ENCODE measurements at regions not wholly inside any gene's neighbourhood (a gene's known extent, or its start where the extent isn't known, plus 50 kb on each side); places are given as distances from the start of the nearest gene placed in this dataset.
"Not testable (repeated sequence)": the region's sequence is repeated elsewhere in the genome, so short reads cannot be mapped to it uniquely, and the experiment has no call there.

DNA sequence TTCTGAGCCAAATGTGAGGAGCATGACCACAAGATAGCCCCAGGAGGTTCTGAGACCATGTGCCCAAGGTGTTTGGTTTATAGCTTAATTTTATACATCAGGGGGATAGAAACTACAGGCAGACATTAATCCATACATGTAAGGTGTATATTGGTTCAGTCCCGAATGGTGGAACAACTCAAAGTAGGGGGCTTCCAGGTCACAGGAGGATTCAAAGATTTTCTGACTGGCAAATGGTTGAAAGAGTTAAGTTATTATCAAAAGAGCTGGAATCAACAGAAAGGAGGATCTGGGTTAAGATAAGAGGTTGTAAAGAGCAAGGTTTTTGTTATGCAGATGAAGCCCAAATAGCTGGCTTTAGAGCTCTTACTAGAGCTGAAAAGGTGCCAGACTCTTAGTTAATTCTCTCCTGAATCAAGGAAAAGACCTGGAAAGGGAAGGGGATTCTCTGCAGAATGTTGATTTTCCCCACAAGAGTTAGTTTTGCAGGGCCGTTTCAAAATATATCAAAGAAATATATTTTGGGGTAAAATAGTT lies 640.0 kb downstream of the IPMK start:
- FAIRE-seq = no peak

DNA sequence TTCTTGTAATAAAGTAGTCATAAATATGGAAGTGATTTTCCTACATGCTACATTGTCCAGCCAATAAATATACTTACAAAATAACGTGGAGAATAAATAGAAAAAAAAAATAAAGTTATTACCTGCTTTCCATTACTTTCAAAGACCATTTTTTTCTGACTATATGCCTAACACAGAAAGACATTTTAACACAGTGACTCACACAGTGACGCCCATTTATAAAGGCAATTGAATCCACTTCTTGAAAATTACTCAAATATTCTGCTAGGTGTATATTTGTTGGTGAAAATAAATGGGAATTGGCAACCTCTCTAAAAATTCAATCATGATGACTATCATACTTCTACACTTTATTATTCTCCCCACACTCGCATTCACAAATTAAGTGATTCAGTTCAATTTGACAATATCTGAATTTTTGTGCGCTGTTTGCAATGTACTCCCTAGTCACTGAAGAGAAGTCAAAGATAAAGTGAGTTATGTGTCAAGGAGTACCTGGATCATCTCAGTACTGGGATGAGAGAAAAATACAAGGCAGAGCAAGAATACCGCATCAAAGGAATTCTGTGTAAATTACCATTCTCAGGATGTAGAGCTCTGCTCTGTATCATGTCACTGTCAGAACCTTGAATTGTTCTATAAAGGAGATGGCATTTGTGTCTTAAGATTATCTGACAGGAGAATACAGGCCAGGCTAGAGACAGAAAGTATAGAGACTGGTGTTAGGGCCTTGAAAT lies 642.7 kb downstream of the IPMK start:
- FAIRE-seq = no peak
- no peak for DNase-seq (ENCODE audit: low spot score in 2 of 2)

More for the DNA sequence above, 640.0 kb downstream of the IPMK start:
- no peak for DNase-seq (ENCODE audit: low spot score in 2 of 2)

DNA sequence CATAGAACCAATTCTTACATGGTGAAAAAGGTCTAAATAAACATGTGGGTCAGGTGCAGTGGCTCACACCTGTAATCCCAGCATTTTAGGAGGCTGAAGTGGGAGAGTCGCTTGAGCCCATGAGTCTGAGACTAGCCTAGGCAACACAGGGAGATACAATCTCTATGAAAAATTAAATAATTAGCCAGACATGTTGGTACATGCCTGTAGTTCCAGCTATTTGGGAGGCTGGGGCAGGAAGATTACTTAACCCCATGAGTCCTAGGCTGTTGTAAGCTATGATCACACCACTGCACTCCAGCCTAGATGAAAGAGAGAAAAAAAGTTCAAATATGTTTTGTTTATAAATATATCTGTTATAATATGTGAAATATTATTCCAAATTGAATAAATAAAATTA lies 643.6 kb downstream of the IPMK start:
- DNase-seq (ENCODE audit: low spot score in 2 of 2) (no peak), FAIRE-seq (no peak)

DNA sequence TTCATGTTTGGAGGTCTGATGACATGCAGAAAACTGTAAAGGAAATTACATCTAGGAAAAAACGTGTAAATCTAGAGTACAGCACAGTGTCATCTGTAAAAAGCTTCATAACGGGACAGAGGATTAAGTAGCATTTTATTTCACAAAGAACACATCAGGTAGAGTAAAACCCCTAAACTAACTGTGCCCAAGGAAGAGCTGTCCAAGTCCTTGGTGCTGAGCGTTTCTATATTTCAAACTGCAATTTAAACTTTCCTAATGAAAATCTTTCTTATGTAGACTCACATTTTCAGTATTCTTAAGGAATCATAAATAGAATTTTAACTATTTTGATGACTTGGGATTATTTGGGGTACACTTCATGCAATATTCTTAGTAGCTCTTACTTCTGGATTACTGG lies 646.2 kb downstream of the IPMK start:
- DNase-seq (ENCODE audit: low spot score in 2 of 2) (no peak), FAIRE-seq (no peak)

DNA sequence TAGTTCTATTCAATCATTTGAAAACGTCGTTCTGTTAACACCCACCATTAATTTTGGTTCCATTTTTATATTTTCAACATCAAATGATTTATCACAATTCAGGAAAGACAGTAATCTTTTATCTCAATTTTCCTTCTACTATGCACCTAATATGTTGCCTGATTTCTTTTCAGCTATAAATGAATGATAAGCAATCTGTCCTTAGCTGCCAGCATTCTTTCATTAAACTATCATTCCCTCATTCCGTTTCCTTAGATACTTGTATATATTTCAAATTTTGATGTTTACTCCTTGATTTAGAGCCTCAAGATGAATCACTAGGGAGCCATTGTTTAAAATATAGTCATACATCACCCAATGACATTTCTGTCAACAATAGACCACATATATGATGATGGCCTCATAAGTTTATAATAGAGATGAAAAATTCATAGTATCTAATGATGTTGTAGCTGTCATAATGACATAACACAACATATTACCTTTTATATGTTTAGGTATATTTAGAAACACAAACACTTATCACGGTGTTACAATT lies 661.7 kb downstream of the IPMK start:
- DNase-seq (ENCODE audit: low spot score in 2 of 2) (no peak), FAIRE-seq (no peak)

DNA sequence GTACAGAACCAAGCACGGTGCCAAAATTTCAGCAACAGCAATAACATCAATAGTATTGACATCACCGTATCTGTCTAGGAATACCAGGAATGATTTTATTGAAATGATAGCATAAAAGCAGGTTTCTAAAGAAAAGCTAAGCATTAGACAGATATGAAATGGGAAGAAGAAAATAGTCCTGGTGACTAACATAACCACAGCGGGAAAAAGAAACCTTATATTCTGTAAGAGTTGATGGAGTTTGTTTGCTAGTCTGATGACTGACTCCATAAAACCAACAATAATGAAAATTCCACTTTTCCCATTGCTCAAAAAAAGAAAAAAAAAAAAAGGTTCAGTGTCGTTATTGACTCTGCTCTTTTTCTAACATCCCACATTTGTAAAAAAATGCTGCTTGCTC lies 668.3 kb downstream of the IPMK start:
- DNase-seq (ENCODE audit: low spot score in 2 of 2) = no peak
- FAIRE-seq = no peak

DNA sequence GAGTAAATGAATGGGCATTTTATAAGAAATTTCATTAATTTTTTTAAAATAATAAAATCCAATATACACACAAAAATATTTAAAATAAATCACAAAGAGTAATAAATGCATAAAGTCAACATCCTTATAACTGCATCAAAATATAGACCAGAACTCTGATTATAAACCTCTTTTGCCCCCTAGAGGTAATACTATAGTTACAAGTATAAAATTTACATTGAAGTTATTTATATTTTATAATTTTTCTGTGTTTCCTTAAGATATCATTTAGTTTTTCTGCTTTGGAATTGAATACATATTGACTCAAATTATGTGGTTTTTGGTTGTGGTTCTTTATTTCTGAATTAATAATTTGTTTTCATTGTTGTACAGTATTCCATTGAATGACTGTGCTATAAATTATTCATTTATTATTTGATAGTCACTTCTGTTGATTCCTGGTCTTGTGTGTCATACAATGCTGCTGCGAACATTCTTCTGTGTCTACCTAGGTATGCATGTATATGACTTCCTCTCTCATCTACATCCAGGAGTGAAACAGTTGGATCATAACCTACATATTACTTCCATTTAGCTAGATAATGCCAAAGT lies 673.6 kb downstream of the IPMK start:
- FAIRE-seq = peak; percentile 93
- no peak for DNase-seq (ENCODE audit: low spot score in 2 of 2)

DNA sequence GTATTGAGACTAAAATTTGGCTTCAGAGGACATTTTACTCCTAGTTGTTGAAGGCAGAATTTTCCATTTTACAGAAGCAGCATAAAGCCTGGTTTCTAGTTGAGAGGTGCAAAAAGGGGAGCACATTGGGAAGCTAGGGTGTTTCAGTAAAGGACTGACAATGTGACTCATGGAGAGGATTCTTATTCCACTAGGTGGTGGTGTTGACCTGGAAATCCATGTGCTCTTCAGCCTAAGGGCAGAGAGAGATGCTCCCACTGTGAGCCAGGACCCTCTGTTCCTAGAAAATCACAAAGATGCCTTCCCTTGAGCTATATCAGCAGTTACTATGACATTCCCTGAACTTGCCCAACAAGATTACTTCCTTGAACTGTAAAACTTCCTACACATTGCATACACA lies 687.8 kb downstream of the IPMK start:
- DNase-seq (ENCODE audit: low spot score in 2 of 2) (no peak), FAIRE-seq (no peak)

DNA sequence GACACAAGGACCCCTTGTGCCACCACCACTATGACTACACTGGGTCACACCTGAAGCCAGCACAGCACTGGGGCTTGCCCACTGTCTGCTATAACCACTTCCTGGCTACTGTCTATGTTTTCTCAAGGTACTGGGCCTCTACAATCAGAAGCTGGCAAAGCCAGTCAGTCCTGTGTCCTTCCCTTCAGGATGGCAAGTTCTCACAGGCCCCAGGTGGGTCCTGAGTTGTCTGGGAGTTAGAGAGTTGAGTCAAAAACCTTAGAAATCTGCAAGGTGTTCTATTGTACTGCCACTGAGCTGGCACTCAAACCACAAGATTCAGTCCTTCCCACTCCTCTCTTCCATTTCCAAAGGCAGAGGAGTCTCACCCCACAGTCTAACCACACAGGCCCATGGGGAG lies 705.5 kb downstream of the IPMK start:
- DNase-seq (ENCODE audit: low spot score in 2 of 2) (no peak), FAIRE-seq (no peak)

DNA sequence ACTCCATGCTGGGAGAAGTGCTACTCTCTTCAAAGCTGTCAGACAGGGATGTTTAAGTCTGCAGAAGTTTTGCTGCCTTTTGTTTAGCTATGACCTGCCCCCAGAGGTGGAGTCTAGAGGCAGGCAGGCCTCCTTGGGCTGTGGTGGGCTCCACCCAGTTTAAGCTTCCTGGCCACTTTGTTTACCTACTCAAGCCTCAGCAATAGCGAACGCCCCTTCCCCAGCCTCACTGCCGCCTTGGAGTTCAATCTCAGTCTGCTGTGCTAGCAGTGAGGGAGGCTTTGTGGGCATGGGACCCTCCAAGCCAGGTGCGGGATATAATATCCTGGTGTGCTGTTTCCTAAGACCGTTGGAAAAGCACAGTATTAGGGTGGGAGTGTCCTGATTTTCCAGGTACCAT lies 715.9 kb downstream of the IPMK start:
- not testable (repeated sequence) for DNase-seq (ENCODE audit: low spot score in 2 of 2); FAIRE-seq

DNA sequence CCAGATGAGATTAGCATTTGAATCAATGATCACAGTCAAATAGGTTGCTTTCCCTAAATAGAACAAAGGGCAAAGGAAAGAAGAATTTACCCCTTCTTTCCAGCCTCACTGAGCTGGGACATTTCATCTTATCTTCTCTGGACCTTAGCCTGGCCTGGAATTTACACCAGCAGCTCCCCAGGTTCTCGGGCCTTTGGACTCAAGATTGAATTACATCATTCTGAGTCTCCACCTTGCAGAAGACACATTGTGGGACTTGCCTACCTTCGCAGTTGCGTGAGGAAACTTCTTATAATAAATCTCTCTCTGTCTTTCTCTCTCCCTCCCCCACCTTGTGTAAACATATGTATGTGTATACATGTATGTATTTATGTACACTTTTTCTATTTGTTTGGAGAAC lies 732.4 kb downstream of the IPMK start:
- DNase-seq (ENCODE audit: low spot score in 2 of 2) = no peak
- no peak for FAIRE-seq

DNA sequence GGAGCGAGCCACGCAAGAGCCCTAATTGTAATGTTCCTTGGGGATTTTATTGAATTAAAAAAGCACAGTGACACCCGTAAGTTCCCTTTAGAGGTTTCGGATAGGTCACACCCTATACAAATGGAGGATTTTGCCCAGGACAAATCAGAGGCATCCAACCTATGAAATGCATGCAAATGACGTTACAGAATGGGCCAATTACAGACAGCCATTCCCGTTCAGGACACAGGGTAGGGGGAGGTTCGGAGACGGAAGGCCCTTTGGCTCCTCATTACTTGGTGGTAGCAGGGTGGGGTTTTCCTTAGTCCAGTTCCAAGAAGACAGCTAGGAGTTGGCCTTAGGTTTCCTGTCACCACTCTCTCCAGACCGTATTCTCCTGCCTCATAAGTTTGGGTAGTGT lies 754.1 kb downstream of the IPMK start:
- FAIRE-seq (no peak), DNase-seq (ENCODE audit: low spot score in 2 of 2) (no peak)

DNA sequence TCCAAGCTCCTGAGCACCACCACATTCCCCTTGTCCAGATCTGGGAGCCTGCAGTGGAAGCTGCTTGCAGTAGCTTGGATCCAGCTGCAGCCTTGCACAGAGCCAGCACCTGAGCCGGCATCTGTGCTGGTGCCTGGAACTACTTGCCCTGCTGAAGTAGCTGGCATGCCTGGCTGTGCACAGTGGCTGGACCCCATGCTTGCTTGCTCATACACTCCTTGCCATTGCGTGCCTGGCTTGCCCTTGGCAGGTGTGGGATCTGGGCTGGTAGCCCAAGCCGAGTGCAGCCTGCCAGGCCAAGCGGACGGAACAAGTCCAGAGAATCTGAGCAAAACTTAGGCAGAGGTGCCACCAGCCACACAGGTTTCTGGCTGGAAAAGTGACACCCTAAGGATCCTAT lies 759.9 kb downstream of the IPMK start:
- FAIRE-seq (no peak), DNase-seq (ENCODE audit: low spot score in 2 of 2) (no peak)

DNA sequence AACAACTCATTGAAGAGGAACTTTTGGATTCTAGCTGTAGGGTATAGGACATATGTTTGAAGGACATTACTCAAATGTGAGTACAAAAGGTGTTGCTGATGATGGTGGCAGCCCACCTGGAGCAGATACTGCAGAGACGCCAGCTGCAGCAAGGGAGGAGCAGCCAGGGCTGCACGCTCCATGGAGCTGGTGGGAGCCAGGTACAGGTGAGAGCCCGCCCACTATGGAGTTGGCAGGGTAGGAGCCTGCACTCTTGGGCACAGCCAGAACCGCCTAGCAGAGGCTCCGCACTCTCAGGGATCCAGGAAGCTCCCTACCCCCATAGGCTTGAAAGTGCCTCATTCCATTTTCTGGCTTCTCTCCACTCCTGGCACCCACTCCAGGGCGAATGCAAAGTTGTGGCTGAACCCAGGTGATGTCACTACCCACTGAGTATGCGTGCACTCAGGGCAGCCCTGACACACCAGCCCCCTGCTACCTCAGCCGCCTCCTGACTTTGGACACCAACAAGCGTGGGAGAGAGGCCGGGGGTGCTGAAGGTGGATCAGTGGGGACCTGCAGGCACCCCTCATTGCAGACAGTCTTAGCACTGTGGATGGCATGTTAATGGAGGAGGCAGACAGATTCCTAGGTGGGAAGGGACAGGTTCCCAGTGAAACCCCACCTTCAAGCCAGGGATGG lies 761.1 kb downstream of the IPMK start:
- DNase-seq (ENCODE audit: low spot score in 2 of 2) = no peak
- FAIRE-seq = no peak

DNA sequence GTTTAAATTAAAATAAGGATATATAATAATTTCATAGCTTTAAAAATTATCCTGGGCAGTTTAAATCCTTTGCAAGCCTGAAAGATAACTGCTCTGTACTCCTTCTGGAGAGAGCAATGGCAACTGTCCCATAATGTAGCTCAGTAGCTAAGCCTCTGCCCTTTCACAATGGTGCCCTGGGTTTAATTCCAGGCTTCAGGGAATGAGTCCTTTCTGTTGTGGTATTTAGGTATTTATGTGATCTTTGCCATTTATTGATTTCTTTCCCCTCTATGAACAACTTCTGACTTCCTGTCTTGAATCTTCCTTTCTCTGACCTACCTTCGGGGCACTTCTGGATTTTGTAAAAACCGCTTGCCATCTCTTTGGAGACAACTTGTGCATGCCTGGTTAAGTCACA lies 773.2 kb downstream of the IPMK start:
- no peak for FAIRE-seq

DNA sequence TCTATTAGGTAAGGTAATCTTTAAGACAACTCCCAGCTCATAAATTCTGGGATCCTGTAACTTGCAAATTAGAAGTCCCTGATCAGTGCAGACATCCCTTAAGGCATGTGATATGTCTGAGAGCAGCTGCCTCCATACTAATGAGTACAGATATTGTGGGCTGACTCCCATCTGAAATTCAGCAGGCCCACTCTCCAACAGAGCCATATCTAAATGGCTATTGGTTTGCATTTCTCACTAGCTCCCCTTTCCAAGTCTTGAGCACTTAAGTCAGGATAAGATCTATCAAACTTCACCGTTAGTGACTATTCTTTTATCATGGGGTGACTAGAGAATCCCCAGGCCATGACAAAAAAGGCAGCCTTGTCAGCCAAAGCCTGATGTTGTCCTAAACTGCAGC lies 785.4 kb downstream of the IPMK start:
- FAIRE-seq = no peak
- DNase-seq (ENCODE audit: low spot score in 2 of 2) = no peak

More for the DNA sequence above, 773.2 kb downstream of the IPMK start:
- DNase-seq (ENCODE audit: low spot score in 2 of 2) = no peak

DNA sequence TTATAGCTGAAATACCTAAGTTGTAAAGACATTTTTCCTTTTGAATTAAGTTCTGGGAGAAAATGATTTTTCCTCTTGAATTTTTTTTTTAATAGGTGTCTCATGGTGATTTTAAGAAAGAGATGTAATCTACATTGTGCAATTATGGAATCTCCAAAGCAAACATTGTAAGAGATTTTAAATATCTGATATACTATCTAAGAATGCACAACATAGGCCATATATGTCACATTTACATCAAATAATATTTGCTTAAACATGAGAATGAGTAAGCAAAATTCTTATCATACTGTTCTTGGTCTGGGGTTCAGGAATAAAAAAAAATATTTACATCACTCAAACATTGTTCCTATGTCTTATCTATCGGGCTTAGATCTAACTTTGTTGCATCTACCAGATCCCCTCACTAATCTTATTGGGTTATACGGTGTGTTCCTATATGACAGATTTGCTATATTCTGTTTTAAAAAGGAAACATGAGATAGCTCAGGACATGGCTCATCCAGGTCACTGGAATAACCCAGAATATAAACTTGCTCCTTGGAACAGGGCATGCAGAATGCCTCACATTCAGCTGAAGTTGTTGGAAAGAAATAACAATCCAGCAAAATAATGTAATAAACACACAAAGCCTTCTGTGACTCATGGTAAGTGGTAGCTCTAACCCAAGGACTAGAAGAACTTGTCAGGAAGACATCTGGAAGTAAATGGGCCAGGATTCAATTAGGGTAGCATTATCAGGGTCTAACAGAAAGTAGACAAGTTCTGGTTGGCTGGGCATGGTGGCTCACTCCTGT lies 794.7 kb downstream of the IPMK start:
- FAIRE-seq (no peak), DNase-seq (ENCODE audit: low spot score in 2 of 2) (no peak)

DNA sequence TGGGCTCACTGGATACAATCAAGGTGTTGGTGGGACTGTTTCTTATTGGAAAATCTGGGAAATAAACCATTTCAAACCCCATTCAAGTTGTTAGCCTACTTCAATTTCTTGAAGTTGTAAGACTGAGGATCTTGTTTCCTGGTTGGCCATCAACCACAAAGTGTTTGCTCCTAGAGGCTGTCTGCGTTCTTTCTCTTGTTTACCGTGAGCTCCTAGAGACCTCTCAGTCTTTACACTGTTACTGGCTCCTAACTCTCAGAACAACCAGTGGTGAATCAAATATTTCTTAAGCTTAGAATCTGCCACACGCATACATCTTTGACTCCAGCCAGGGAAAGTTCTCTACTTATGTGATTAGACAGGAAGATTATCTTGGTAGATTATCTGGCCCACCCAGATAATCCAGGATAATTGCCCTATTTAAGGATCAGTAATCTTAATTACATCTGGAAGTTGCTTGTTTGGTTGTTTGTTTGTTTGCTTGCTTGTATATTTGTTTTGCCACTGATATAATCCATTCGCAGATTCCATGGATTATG lies 798.7 kb downstream of the IPMK start:
- FAIRE-seq (no peak), DNase-seq (ENCODE audit: low spot score in 2 of 2) (no peak)

DNA sequence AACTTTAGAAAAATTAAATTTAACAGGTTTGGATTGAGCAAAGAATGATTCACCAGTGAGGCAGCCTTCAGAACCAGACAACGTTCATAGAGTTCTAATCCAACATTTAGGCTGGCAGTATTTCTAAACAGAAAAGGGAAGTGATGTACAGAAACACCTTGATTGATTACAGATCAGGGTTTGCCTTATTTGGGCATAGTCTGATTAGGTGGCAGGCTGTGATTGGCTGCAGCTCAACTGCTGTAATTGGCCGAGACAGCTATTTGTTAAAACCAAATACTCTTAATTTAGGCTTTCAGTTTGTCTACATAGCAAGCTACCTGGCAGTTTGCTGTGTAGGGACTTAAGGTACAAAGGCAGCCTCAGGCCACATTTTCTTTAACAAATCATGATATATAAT lies 802.5 kb downstream of the IPMK start:
- DNase-seq (ENCODE audit: low spot score in 2 of 2) = no peak
- FAIRE-seq = no peak

DNA sequence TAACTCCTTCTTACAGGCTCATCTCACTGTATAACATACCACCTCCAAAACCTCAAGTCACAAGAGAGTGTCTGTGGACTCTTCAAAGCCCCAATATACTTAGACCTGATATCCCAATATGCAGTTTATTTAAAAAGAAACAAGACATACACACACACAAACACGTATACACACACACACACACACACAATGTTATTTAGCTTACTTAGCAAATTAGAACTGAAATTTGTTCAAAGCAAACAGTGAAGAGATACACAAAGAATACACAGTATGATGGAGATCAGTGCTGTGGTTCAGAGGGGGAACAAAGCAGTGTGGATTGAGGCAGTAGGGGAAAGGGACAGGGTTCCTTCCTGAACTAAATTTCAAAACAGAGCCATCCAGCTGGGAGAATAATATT lies 807.2 kb downstream of the IPMK start:
- FAIRE-seq (no peak), DNase-seq (ENCODE audit: low spot score in 2 of 2) (no peak)
